ENCODE measurements at regions not wholly inside any gene's neighbourhood (a gene's known extent, or its start where the extent isn't known, plus 50 kb on each side); places are given as distances from the start of the nearest gene placed in this dataset.

GRCh38 chr10:10960534-10960933 lies 57.1 kb upstream of the CELF2 start:
- no peak for DNase-seq (ENCODE audit: low read depth)

- no peak for DNase-seq (ENCODE audit: low read depth)
Measured at GRCh38 chr10:10961072-10961471, 56.6 kb upstream of the CELF2 start.

GRCh38 chr10:10967029-10967428 lies 50.6 kb upstream of the CELF2 start:
- no peak for DNase-seq (ENCODE audit: low read depth)

GRCh38 chr10:10967581-10968256 lies 50.0 kb upstream of the CELF2 start:
- no peak for DNase-seq (ENCODE audit: low read depth)
